ENCODE measurements at regions not wholly inside any gene's neighbourhood (a gene's known extent, or its start where the extent isn't known, plus 50 kb on each side); places are given as distances from the start of the nearest gene placed in this dataset.

- TF ChIP-seq EZH2 (IDR thresholded peaks at IDR 0.05; ENCODE audit: borderline replicate concordance), result no peak
- TF ChIP-seq EZH2phosphoT487 (IDR thresholded peaks at IDR 0.05; ENCODE audit: low read depth, severe bottlenecking, unreplicated experiment), result no peak
Observed at GRCh38 chrX:126485409-126485808, 67.2 kb downstream of the DCAF12L1 start.

Measured in hepatocyte (in vitro differentiated cells).